ENCODE measurements at regions not wholly inside any gene's neighbourhood (a gene's known extent, or its start where the extent isn't known, plus 50 kb on each side); places are given as distances from the start of the nearest gene placed in this dataset.

DNA sequence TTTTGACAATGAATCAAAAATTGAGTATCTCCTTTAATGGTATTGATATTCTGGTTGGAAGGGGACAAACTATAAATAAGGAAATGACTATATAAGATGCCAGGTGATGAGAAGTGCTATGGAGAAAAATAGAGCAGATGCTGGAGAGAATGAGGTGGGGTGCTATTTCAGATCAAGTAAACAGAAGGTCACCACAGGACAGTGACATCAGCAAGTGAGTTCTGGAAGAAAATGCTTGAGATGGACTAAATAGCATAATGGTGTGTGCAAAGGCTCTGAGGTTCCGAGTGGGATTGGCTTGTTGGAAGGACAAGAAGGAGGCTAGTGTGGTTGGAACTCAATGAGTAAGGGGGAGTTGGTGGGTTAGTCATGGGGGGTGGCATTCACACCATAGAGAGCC lies 157.5 kb upstream of the SGCD start:
- WGBS, 2 experiments (ENCODE audit: extremely low coverage in 1 of 2, insufficient coverage in 1 of 2, insufficient read length in 1 of 2, insufficient replicate concordance in 2 of 2, low coverage in 1 of 2, low lambda C conversion rate in 2 of 2, missing lambda C conversion rate in 1 of 2) = 96% methylated on average over 1 of the region's 1 CpG; no CpG with 5 or more reads in 1 of the 2 experiments
- no peak overlapping the region for H4K8ac ChIP-seq (ENCODE audit: extremely low read depth, insufficient read depth, low read length)
- no peak overlapping the region for H3K56ac ChIP-seq (replicated peaks; ENCODE audit: insufficient read length, low read depth, low read length)
- H3K4me1 ChIP-seq (replicated peaks in 1 of 4; ENCODE audit: control insufficient read depth in 3 of 4, insufficient read depth in 4 of 4, low read length in 3 of 4) = no peaks in the 10 kb centered on the region
- H3K23ac ChIP-seq (ENCODE audit: insufficient read length) = no peak overlapping the region
- no peak overlapping the region for H3K4ac ChIP-seq (replicated peaks; ENCODE audit: insufficient read length, low read depth, low read length)
- H2AK5ac ChIP-seq (ENCODE audit: low read depth, low read length) = no peak overlapping the region
- no peaks in the 10 kb centered on the region for H3K9me3 ChIP-seq (ENCODE audit: insufficient read depth in 2 of 2, low read depth in 1 of 2, low read length in 1 of 2)
- H4K5ac ChIP-seq (ENCODE audit: insufficient read length, low read depth, low read length) = no peak overlapping the region
- H3K36me3 ChIP-seq (ENCODE audit: control insufficient read depth in 2 of 4, insufficient read depth in 4 of 4, low read length in 3 of 4) = no peaks in the 10 kb centered on the region
- H3K4me3 ChIP-seq (ENCODE audit: extremely low read depth in 1 of 4, insufficient read depth in 2 of 4, low read depth in 3 of 4, low read length in 4 of 4) = no peak overlapping the region
- no peaks in the 10 kb centered on the region for H3K27me3 ChIP-seq (replicated peaks in 1 of 4; ENCODE audit: control insufficient read depth in 3 of 4, extremely low read depth in 1 of 4, insufficient read depth in 3 of 4, low read length in 3 of 4)
- no peak overlapping the region for H2AFZ ChIP-seq (ENCODE audit: low read length)
- ChIA-PET CTCF (ENCODE audit: partially characterized antibody) (no interaction called here), POLR2A (ENCODE audit: partially characterized antibody) (no interaction called here)
- H2BK15ac ChIP-seq (ENCODE audit: low read length) = no peak overlapping the region
- FAIRE-seq = no peak
- H2BK12ac ChIP-seq (ENCODE audit: low read depth, low read length) = no peak overlapping the region
- no peaks in the 10 kb centered on the region for H3K23me2 ChIP-seq (ENCODE audit: low read depth, low read length)
- no peak overlapping the region for H3K27ac ChIP-seq (ENCODE audit: low read depth, low read length)
- H3K9ac ChIP-seq (replicated peaks in 1 of 4; ENCODE audit: extremely low read depth in 1 of 4, low read depth in 3 of 4, low read length in 3 of 4) = no peak overlapping the region
- no peak overlapping the region for H2BK5ac ChIP-seq (ENCODE audit: low read depth, low read length)
- H4K20me1 ChIP-seq (replicated peaks in 1 of 2; ENCODE audit: control insufficient read depth in 1 of 2, insufficient read depth in 2 of 2, low read length in 2 of 2) = no peaks in the 10 kb centered on the region
- no peaks in the 10 kb centered on the region for H3K79me2 ChIP-seq (ENCODE audit: control insufficient read depth in 1 of 2, insufficient read depth in 2 of 2, low read length in 2 of 2)
- H3K4me2 ChIP-seq (ENCODE audit: insufficient read depth in 1 of 2, low read depth in 2 of 2, low read length in 2 of 2) = no peak overlapping the region
- no peaks in the 10 kb centered on the region for H3K79me1 ChIP-seq (ENCODE audit: low read depth, low read length)
- no peak overlapping the region for H3K18ac ChIP-seq (ENCODE audit: extremely low read depth, low read length)
- DNase-seq (ENCODE audit: low read depth in 1 of 2, low spot score in 2 of 2) = no peak
- TF ChIP-seq POLR2A (IDR thresholded peaks at IDR 0.05; ENCODE audit: control extremely low read depth in 1 of 2, low read depth in 2 of 2, low read length in 2 of 2) (no peak), CHD1 (IDR thresholded peaks at IDR 0.05; ENCODE audit: low read depth, low read length) (no peak), ZNF274 (IDR thresholded peaks at IDR 0.05; ENCODE audit: borderline replicate concordance, extremely low read depth, low read length) (no peak), MAX (IDR thresholded peaks at IDR 0.05) (no peak)
- H2BK120ac ChIP-seq (replicated peaks; ENCODE audit: low read depth, low read length) = no peak overlapping the region
- no peak overlapping the region for H2BK20ac ChIP-seq (ENCODE audit: low read length)
- no peak overlapping the region for H4K91ac ChIP-seq (replicated peaks; ENCODE audit: insufficient read length, low read length)
- H3K14ac ChIP-seq (ENCODE audit: insufficient read length) = no peak overlapping the region

Measured in H1 (cell line).